Non-pigmented ciliary epithelial cell (primary cell): ENCODE measurements at regions not wholly inside any gene's neighbourhood (a gene's known extent, or its start where the extent isn't known, plus 50 kb on each side); places are given as distances from the start of the nearest gene placed in this dataset.
"Not testable (repeated sequence)": the region's sequence is repeated elsewhere in the genome, so short reads cannot be mapped to it uniquely, and the experiment has no call there.

Experiments used
- DNase-seq: peaks from one replicate; pipeline ENCODE4 v3.0.0-alpha.2; 2010; ENCODE audit warnings: low read depth

GRCh38 chr7:3162798-3163197 lies 119.1 kb upstream of the CARD11 start:
- not testable (repeated sequence) for DNase-seq

GRCh38 chr7:3164380-3164792 lies 120.7 kb upstream of the CARD11 start:
- DNase-seq = no peak

GRCh38 chr7:3165681-3166580 lies 122.3 kb upstream of the CARD11 start:
- DNase-seq = no peak

- no peak for DNase-seq
These were observed 123.9 kb upstream of the CARD11 start for GRCh38 chr7:3167551-3167950.

GRCh38 chr7:3168370-3168769 lies 124.7 kb upstream of the CARD11 start:
- no peak for DNase-seq

GRCh38 chr7:3168869-3169268 lies 125.2 kb upstream of the CARD11 start:
- DNase-seq = no peak

GRCh38 chr7:3172768-3173280 lies 128.2 kb upstream of the SDK1 start:
- DNase-seq = no peak

GRCh38 chr7:3174515-3175284 lies 126.4 kb upstream of the SDK1 start:
- DNase-seq = no peak

- no peak for DNase-seq
These were observed 125.7 kb upstream of the SDK1 start for GRCh38 chr7:3175285-3175902.

- DNase-seq = no peak
These were observed 124.7 kb upstream of the SDK1 start for GRCh38 chr7:3176112-3177000.

GRCh38 chr7:3177271-3177670 lies 123.8 kb upstream of the SDK1 start:
- DNase-seq = no peak

GRCh38 chr7:3179456-3179855 lies 121.6 kb upstream of the SDK1 start:
- DNase-seq = no peak

- no peak for DNase-seq
These were observed 120.4 kb upstream of the SDK1 start for GRCh38 chr7:3180604-3181003.

- DNase-seq = not testable (repeated sequence)
These were observed 119.0 kb upstream of the SDK1 start for GRCh38 chr7:3182055-3182454.

- DNase-seq = no peak
These were observed 113.5 kb upstream of the SDK1 start for GRCh38 chr7:3187444-3188040.

- no peak for DNase-seq
These were observed 112.1 kb upstream of the SDK1 start for GRCh38 chr7:3188946-3189345.

GRCh38 chr7:3191548-3191947 lies 109.5 kb upstream of the SDK1 start:
- no peak for DNase-seq

GRCh38 chr7:3192669-3193068 lies 108.4 kb upstream of the SDK1 start:
- DNase-seq = no peak

- DNase-seq = no peak
These were observed 107.5 kb upstream of the SDK1 start for GRCh38 chr7:3193379-3194120.

- DNase-seq = peak; percentile 84
These were observed 106.4 kb upstream of the SDK1 start for GRCh38 chr7:3194501-3195141.
